MCF 10A (cell line): ENCODE measurements at regions not wholly inside any gene's neighbourhood (a gene's known extent, or its start where the extent isn't known, plus 50 kb on each side); places are given as distances from the start of the nearest gene placed in this dataset.
A peak's percentile ranks its signal among the peaks of the same experiment; 100 is the strongest.

Experiments
- BruUV-seq: library from RNA; stranded (reverse); fragments of 400-500 nt; replicated peaks from 2 replicates; lab custom pipeline; 2021; lab: Mats Ljungman, UMichigan
- CTCF ChIA-PET: fragments of 300-600 bp; sonication (Branson Sonifier 250); formaldehyde crosslinking; extraction: SDS; loops from one replicate; lab custom pipeline; 2021; ENCODE audit warnings: antibody characterized with exemption, inconsistent platforms; lab: Yijun Ruan, JAX
- POLR2A ChIA-PET: fragments of 300-600, 350-650 bp; sonication (Branson Sonifier 250); formaldehyde crosslinking; extraction: SDS; loops from one replicate; lab custom pipeline; 2020; ENCODE audit warnings: antibody characterized with exemption, inconsistent platforms; lab: Yijun Ruan, JAX
- DNase-seq: peaks from one replicate; pipeline ENCODE4 v3.0.0-alpha.2; 2018; ENCODE audit not compliant: unreplicated experiment
- H3K27ac Mint-ChIP-seq: one replicate; pipeline ENCODE4 v1.8.0; 2022; ENCODE audit warnings: mild to moderate bottlenecking, low read depth, mixed read lengths; ENCODE audit not compliant: unreplicated experiment
- H3K27me3 Mint-ChIP-seq: one replicate; pipeline ENCODE4 v1.8.0; 2022; ENCODE audit warnings: mixed read lengths; ENCODE audit not compliant: insufficient read depth, unreplicated experiment
- H3K36me3 Mint-ChIP-seq: one replicate; pipeline ENCODE4 v1.8.0; 2022; ENCODE audit warnings: mild to moderate bottlenecking, moderate library complexity, mixed read lengths; ENCODE audit not compliant: insufficient read depth, unreplicated experiment
- H3K4me1 Mint-ChIP-seq: one replicate; pipeline ENCODE4 v1.8.0; 2022; ENCODE audit warnings: mixed read lengths; ENCODE audit not compliant: insufficient read depth, unreplicated experiment
- H3K4me3 Mint-ChIP-seq: one replicate; pipeline ENCODE4 v1.8.0; 2022; ENCODE audit warnings: mild to moderate bottlenecking, moderate library complexity, mixed read lengths; ENCODE audit not compliant: unreplicated experiment
- H3K9me3 Mint-ChIP-seq: one replicate; pipeline ENCODE4 v1.8.0; 2022; ENCODE audit warnings: mixed read lengths; ENCODE audit not compliant: unreplicated experiment
- intact Hi-C: fragments of 100-400 bp; cut with micrococcal nuclease; formaldehyde crosslinking; loops from 2 replicates; pipeline ENCODE4 v1.14.1; 2022
- TF ChIP-seq, protein P1 (sequence below): fragments of 200-600 bp; IDR thresholded peaks from one replicate; pipeline ENCODE4 v1.8.0; 2022; ENCODE audit warnings: antibody characterized with exemption, mild to moderate bottlenecking; ENCODE audit not compliant: unreplicated experiment

DNA sequence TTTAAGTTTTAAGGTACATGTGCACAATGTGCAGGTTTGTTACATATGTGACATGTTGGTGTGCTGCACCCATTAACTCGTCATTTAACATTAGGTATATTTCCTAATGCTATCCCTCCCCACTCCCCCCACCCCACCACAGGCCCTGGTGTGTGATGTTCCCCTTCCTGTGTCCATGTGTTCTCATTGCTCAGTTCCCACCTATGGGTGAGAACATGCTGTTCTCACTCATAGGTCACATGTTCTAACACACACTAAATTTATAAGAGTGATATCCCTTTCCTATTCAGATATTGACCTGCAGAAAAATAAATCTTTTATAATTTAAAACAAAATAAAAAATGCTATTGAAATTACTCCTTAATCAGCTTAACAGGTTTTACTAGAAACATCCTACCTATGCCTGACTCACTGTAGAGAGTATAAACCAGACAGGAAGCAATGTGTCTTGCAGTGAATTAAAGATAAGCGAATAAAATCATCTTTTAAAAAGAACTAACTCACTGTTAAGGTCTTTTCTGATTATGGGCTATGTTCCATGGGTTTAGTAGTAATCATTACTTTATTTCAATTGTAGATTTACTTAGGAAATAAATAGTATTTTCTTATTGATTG is 82.0 kb upstream of the DPH5 start:
- TF ChIP-seq, protein P1, sequence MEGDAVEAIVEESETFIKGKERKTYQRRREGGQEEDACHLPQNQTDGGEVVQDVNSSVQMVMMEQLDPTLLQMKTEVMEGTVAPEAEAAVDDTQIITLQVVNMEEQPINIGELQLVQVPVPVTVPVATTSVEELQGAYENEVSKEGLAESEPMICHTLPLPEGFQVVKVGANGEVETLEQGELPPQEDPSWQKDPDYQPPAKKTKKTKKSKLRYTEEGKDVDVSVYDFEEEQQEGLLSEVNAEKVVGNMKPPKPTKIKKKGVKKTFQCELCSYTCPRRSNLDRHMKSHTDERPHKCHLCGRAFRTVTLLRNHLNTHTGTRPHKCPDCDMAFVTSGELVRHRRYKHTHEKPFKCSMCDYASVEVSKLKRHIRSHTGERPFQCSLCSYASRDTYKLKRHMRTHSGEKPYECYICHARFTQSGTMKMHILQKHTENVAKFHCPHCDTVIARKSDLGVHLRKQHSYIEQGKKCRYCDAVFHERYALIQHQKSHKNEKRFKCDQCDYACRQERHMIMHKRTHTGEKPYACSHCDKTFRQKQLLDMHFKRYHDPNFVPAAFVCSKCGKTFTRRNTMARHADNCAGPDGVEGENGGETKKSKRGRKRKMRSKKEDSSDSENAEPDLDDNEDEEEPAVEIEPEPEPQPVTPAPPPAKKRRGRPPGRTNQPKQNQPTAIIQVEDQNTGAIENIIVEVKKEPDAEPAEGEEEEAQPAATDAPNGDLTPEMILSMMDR, result no peak
- CTCF ChIA-PET, result no interaction called here
- intact Hi-C loops, result no loop called here
- no peaks in the 10 kb centered on the region for H3K9me3 Mint-ChIP-seq
- no peaks in the 10 kb centered on the region for H3K36me3 Mint-ChIP-seq
- no peak overlapping the region for H3K4me3 Mint-ChIP-seq
- no peak overlapping the region for H3K27ac Mint-ChIP-seq
- no peak for DNase-seq
- POLR2A ChIA-PET, result no interaction called here
- H3K4me1 Mint-ChIP-seq, result no peaks in the 10 kb centered on the region
- H3K27me3 Mint-ChIP-seq, result no peaks in the 10 kb centered on the region
- BruUV-seq, result no TSS peak

DNA sequence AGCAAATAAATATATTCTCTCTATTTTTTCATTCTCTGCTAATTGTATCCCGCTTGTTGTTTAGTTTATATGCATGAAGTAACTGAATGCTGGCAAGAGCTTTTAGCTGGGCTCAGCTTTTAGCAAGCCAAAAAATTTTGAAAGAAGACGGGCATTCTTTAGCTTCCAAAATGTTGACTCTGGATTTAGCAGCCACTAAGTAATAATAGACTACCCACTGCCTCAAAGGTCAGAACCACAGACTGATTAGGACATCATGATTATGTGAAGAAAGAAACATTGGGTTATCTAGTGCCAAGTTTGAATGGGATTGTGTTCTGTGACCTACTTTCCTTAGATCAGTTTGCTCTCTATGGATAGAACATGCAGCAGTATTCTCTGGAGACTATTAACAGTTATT is 80.3 kb upstream of the DPH5 start:
- Mint-ChIP-seq H3K36me3 (no peaks in the 10 kb centered on the region), H3K27ac (no peak overlapping the region), H3K9me3 (no peaks in the 10 kb centered on the region), H3K4me1 (peaks cover 6% of the 10 kb centered on the region), H3K4me3 (no peak overlapping the region), H3K27me3 (no peaks in the 10 kb centered on the region)
- intact Hi-C loops, result no loop called here
- BruUV-seq, result no TSS peak
- CTCF ChIA-PET, result interaction anchor here (1.0 kb wide), 1 partner anchor 183 kb away, joined by 3 read pairs; no protein-coding TSS in a partner anchor
- no peak for DNase-seq
- TF ChIP-seq, protein P1, result no peak
- POLR2A ChIA-PET, result no interaction called here

DNA sequence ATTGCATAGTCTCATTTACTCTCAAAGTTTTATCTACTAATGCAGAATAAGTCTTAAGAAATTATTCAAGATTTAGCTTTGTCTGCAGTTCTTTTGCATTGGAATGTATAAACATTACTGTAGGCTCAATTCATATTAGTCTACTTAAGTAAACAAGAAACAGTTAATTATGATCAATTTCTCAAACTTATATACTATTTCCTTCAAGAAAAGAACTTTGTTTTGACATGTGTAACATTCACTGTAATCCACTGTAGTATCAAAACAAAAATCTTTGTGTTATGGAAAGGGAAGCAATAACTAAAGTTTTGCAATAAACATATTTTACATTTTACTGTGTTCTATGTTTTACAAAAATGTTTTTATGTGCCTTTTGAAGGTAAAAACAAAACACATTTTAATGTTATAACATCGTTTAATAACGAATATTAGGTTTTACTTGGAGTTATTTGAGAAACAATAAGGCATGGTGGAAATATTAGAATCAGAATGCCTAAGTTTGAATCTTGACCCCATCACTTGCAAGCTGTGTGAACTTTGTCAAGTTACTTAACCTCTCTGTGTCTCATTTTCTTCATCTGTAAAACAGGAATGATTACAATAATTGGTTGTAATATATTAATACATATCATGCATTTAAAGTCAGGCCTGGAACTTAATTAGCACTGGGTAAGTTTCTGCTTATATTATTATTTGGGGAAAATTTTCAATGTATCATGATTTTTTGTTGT is 77.0 kb upstream of the DPH5 start:
- TF ChIP-seq, protein P1, result no peak
- no peaks in the 10 kb centered on the region for H3K36me3 Mint-ChIP-seq
- no peaks in the 10 kb centered on the region for H3K9me3 Mint-ChIP-seq
- H3K4me3 Mint-ChIP-seq, result no peak overlapping the region
- DNase-seq, result no peak
- no TSS peak for BruUV-seq
- H3K4me1 Mint-ChIP-seq, result peaks cover 6% of the 10 kb centered on the region
- intact Hi-C loops, result no loop called here
- no peaks in the 10 kb centered on the region for H3K27me3 Mint-ChIP-seq
- no peak overlapping the region for H3K27ac Mint-ChIP-seq
- POLR2A ChIA-PET, result no interaction called here
- CTCF ChIA-PET, result interaction anchor here (1.4 kb wide), 1 partner anchor 136 kb away, joined by 6 read pairs; no protein-coding TSS in a partner anchor

DNA sequence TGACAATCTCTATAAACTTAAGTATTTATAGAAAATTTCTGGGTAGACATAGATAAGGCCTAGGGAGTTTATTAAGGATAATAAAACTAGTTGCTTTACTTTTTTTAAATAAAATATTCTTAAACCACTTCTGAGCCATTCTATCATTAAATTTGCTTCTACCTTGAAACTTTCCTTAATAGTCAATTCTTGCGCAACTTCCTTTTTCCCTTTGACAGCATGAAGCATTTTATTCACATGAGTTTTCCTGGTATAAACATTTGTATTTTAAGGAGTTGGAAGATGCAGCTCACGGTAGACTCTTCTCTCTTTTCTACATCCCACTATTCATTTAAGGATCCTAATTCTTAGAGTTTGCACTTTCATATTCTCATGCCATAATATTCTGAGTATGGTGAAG is 75.8 kb upstream of the DPH5 start:
- Mint-ChIP-seq H3K36me3 (no peaks in the 10 kb centered on the region), H3K27me3 (no peaks in the 10 kb centered on the region), H3K4me1 (peaks cover 6% of the 10 kb centered on the region), H3K27ac (no peak overlapping the region), H3K4me3 (no peak overlapping the region), H3K9me3 (no peaks in the 10 kb centered on the region)
- ChIA-PET CTCF (interaction anchor here (1.4 kb wide), 1 partner anchor 137 kb away, joined by 6 read pairs; no protein-coding TSS in a partner anchor), POLR2A (no interaction called here)
- peak; percentile 29 for DNase-seq
- BruUV-seq, result no TSS peak
- TF ChIP-seq, protein P1, result no peak
- intact Hi-C loops, result no loop called here
